CD4-positive, alpha-beta memory T cell (primary cell): ENCODE measurements at regions not wholly inside any gene's neighbourhood (a gene's known extent, or its start where the extent isn't known, plus 50 kb on each side); places are given as distances from the start of the nearest gene placed in this dataset.

Source experiments
- CTCF ChIA-PET: fragments of 350-600 bp; sonication (Branson Sonifier 250); formaldehyde crosslinking; loops from one replicate; lab custom pipeline; 2021; ENCODE audit warnings: inconsistent platforms; ENCODE audit not compliant: partially characterized antibody; lab: Charles Lee
- POLR2A ChIA-PET: fragments of 350-600 bp; sonication (Branson Sonifier 250); formaldehyde crosslinking; loops from one replicate; lab custom pipeline; 2021; ENCODE audit not compliant: partially characterized antibody; lab: Charles Lee
- DNase-seq, 5 donors: peaks; one replicate each; pipeline versions ENCODE4 v3.0.0 to v3.0.0-alpha.2; 2020 to 2022; ENCODE audit warnings: mixed read lengths in 1 of 5
- H3K27ac ChIP-seq: one replicate; pipeline ENCODE4 v1.7.0; 2013; ENCODE audit warnings: low read depth, low read length
- H3K27me3 ChIP-seq: 2 replicates; pipeline ENCODE4 v1.7.0; 2013; ENCODE audit warnings: mild to moderate bottlenecking, low read length, moderate library complexity; ENCODE audit not compliant: insufficient read depth
- H3K36me3 ChIP-seq: 2 replicates; pipeline ENCODE4 v1.7.0; 2013; ENCODE audit warnings: mild to moderate bottlenecking, low read length, moderate library complexity; ENCODE audit not compliant: insufficient read depth
- H3K4me1 ChIP-seq: 2 replicates; pipeline ENCODE4 v1.7.0; 2013; ENCODE audit warnings: mild to moderate bottlenecking, low read length, moderate library complexity; ENCODE audit not compliant: insufficient read depth
- H3K4me3 ChIP-seq, 2 donors: one replicate each; pipeline ENCODE4 v1.7.0; 2013; ENCODE audit warnings: low read length in 2 of 2, mild to moderate bottlenecking in 1 of 2
- H3K9me3 ChIP-seq, 2 donors: one replicate each; pipeline ENCODE4 v1.7.0; 2013; ENCODE audit warnings: low read length in 2 of 2, control low read depth in 1 of 2; ENCODE audit not compliant: control insufficient read depth in 1 of 2
- H3K27ac Mint-ChIP-seq, 7 donors: one replicate each; pipeline ENCODE4 v1.8.0; 2020 to 2021; ENCODE audit warnings: mixed read lengths in 7 of 7, mild to moderate bottlenecking in 6 of 7, inconsistent platforms in 3 of 7, moderate library complexity in 3 of 7
- H3K27me3 Mint-ChIP-seq, 2 donors: one replicate each; pipeline ENCODE4 v1.8.0; 2020 to 2021; ENCODE audit warnings: mixed read lengths in 2 of 2
- H3K36me3 Mint-ChIP-seq, 2 donors: one replicate each; pipeline ENCODE4 v1.8.0; 2020 to 2021; ENCODE audit warnings: mixed read lengths in 2 of 2, inconsistent platforms in 1 of 2, mild to moderate bottlenecking in 1 of 2
- H3K4me1 Mint-ChIP-seq, 4 donors: one replicate each; pipeline ENCODE4 v1.8.0; 2020 to 2021; ENCODE audit warnings: mixed read lengths in 4 of 4, mild to moderate bottlenecking in 1 of 4
- H3K4me3 Mint-ChIP-seq, 8 donors: one replicate each; pipeline ENCODE4 v1.8.0; 2020 to 2021; ENCODE audit warnings: mixed read lengths in 8 of 8, mild to moderate bottlenecking in 7 of 8, moderate library complexity in 6 of 8, inconsistent platforms in 3 of 8
- H3K9me3 Mint-ChIP-seq, 8 donors: one replicate each; pipeline ENCODE4 v1.8.0; 2020 to 2021; ENCODE audit warnings: mixed read lengths in 8 of 8, mild to moderate bottlenecking in 5 of 8, inconsistent platforms in 3 of 8, moderate library complexity in 1 of 8
- intact Hi-C: fragments of 100-400 bp; cut with micrococcal nuclease; formaldehyde crosslinking; loops from one replicate; pipeline ENCODE4 v1.15.1; 2023

DNA sequence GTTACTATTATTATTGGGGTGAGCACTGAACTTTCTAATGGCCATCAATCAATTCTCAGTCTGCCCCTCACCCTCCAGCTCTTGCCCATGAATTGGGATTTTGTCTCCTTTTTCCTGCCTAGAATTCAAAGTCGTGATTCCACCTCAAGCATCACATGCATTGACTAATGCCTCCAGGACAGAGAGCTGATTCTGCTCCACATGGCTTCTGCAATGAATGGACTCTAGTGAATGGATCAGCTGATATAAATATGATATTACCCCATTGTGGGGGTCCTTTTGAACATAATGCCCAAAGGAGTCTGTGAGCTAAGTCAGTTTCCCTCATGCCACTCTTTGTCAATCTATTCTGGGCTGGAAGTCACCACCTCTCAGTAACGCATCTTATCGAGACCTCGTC is 126.4 kb downstream of the OPN5 start:
- H3K4me3 ChIP-seq = no peak overlapping the region
- POLR2A ChIA-PET = no interaction called here
- Mint-ChIP-seq H3K27me3 (no peaks in the 10 kb centered on the region), H3K27ac (no peak overlapping the region), H3K9me3 (peaks cover 0 to 4% (median under 1%) of the 10 kb centered on the region in 8 donors), H3K4me3 (no peak overlapping the region), H3K36me3 (no peaks in the 10 kb centered on the region), H3K4me1 (no peaks in the 10 kb centered on the region)
- no peaks in the 10 kb centered on the region for H3K27me3 ChIP-seq
- no peak for DNase-seq
- intact Hi-C loops = no loop called here
- no peaks in the 10 kb centered on the region for H3K9me3 ChIP-seq
- H3K27ac ChIP-seq = no peak overlapping the region
- no peaks in the 10 kb centered on the region for H3K36me3 ChIP-seq
- H3K4me1 ChIP-seq = no peaks in the 10 kb centered on the region
- CTCF ChIA-PET = no interaction called here

DNA sequence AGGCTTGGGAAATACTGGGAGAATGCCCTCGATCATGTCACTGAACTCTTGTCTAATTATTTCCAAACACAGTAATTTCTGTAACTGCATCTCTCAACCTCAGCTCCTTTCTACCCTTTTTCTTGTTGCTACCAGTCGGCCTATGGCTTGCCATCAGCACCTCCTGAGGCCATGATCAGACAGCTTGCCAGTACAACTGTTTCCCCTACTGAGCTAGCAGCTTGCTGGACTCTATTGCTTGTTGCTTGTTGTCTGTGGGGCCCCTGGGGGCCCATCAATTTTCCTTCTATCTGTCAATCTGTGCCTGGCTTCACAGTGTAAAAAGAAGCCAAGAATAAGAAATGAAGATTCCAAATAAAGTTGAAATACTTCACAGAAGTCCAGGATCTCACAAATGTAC is 123.9 kb downstream of the OPN5 start:
- Mint-ChIP-seq H3K4me3 (no peak overlapping the region), H3K4me1 (no peaks in the 10 kb centered on the region), H3K9me3 (peaks cover 0 to 1% (median 0%) of the 10 kb centered on the region in 8 donors), H3K27ac (no peak overlapping the region), H3K27me3 (no peaks in the 10 kb centered on the region), H3K36me3 (no peaks in the 10 kb centered on the region)
- Histone ChIP-seq H3K27me3 (no peaks in the 10 kb centered on the region), H3K27ac (no peak overlapping the region), H3K4me1 (no peaks in the 10 kb centered on the region), H3K4me3 (no peak overlapping the region), H3K36me3 (no peaks in the 10 kb centered on the region), H3K9me3 (no peaks in the 10 kb centered on the region)
- POLR2A ChIA-PET = no interaction called here
- intact Hi-C loops = no loop called here
- DNase-seq = no peak
- CTCF ChIA-PET = no interaction called here

DNA sequence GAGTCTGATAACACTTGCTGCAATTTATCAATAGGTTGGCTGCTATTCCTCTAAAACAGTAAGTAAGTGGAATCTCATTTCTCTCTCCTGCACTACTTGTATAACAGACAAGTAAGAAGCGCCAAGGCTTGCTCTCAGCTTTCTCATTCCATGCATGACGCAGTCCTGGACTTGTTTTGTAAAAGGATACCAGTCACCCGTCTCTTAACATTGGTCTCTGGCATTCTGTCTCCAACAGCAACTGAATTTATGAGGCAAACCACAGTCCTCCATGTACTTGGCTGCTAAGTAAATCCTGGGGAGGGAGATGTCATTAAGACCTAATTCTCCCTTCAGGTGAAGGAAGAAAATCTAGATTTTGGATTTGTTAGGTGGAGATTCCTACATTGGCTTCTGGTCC is 115.4 kb downstream of the OPN5 start:
- H3K4me1 Mint-ChIP-seq = no peaks in the 10 kb centered on the region
- H3K27ac Mint-ChIP-seq = no peak overlapping the region
- no peaks in the 10 kb centered on the region for H3K36me3 Mint-ChIP-seq
- no peaks in the 10 kb centered on the region for H3K9me3 ChIP-seq
- ChIA-PET CTCF (no interaction called here), POLR2A (no interaction called here)
- H3K36me3 ChIP-seq = no peaks in the 10 kb centered on the region
- no peaks in the 10 kb centered on the region for H3K27me3 Mint-ChIP-seq
- no peaks in the 10 kb centered on the region for H3K27me3 ChIP-seq
- intact Hi-C loops = no loop called here
- H3K4me1 ChIP-seq = no peaks in the 10 kb centered on the region
- DNase-seq = no peak
- no peak overlapping the region for H3K4me3 Mint-ChIP-seq
- peaks cover 0 to 3% (median 1%) of the 10 kb centered on the region in 8 donors for H3K9me3 Mint-ChIP-seq
- H3K4me3 ChIP-seq = no peak overlapping the region
- no peak overlapping the region for H3K27ac ChIP-seq

DNA sequence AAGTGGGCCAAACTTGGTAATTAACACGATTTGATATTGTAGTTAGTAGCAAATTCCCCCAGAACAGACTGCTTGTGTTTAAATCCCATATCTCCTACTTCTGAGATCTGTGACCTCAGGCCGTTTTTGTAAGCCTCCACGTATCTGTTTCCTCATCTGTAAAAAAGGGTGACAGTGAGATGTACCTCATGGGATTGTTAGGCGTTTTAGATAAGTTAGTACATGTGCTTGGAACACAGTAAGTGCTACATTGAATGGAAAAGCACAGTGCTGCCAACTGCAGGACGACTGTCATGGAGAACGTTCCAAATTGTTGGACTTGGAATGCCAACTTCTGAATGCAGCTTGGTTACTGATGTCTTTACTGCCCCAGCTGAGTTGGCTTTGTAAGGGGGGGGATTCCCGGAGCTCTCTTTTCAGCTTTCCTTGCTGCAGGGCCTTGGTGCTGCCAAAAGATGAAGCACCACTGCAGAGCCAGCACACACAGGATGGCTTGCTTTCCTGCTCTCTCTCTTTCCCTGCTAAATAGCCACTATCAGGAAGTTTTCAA is 108.6 kb downstream of the OPN5 start:
- no peak overlapping the region for H3K27ac Mint-ChIP-seq
- POLR2A ChIA-PET = no interaction called here
- CTCF ChIA-PET = interaction anchor here (0.7 kb wide), 1 partner anchor 11 kb away, joined by 3 read pairs; no protein-coding TSS in a partner anchor
- no peak overlapping the region for H3K4me3 Mint-ChIP-seq
- H3K36me3 Mint-ChIP-seq = no peaks in the 10 kb centered on the region
- no peaks in the 10 kb centered on the region for H3K4me1 Mint-ChIP-seq
- Histone ChIP-seq H3K4me3 (no peak overlapping the region), H3K4me1 (no peaks in the 10 kb centered on the region), H3K27me3 (no peaks in the 10 kb centered on the region), H3K27ac (no peak overlapping the region), H3K9me3 (no peaks in the 10 kb centered on the region), H3K36me3 (no peaks in the 10 kb centered on the region)
- no peak for DNase-seq
- intact Hi-C loops = no loop called here
- H3K9me3 Mint-ChIP-seq = peaks cover 0 to 3% (median 0%) of the 10 kb centered on the region in 8 donors
- no peaks in the 10 kb centered on the region for H3K27me3 Mint-ChIP-seq

DNA sequence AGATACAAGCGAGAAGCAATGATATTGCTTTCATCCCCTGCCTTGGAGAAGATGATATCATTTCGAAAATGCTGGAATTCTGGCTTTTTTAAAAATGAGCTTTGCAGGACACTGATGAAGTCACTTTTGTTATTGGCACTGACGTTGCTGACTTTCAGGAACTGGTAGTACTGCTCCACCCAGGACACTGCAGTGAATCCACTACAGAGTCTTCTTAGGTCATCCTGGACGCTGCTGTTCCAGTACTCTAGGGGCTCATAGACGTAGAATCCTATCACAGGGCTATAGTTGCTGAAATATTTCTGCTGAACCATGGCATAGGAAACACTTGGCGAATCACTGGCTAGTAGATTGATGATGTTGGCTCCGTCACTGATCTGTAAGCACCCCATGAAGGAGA is 97.2 kb downstream of the OPN5 start:
- ChIA-PET POLR2A (no interaction called here), CTCF (interaction anchor here (0.5 kb wide), 1 partner anchor 12 kb away, joined by 3 read pairs; no protein-coding TSS in a partner anchor)
- peaks cover 0 to 3% (median 0%) of the 10 kb centered on the region in 8 donors for H3K9me3 Mint-ChIP-seq
- intact Hi-C loops = no loop called here
- Histone ChIP-seq H3K9me3 (no peaks in the 10 kb centered on the region), H3K27me3 (no peaks in the 10 kb centered on the region), H3K36me3 (no peaks in the 10 kb centered on the region), H3K4me3 (no peak overlapping the region), H3K4me1 (no peaks in the 10 kb centered on the region), H3K27ac (no peak overlapping the region)
- no peak overlapping the region for H3K27ac Mint-ChIP-seq
- DNase-seq = no peak
- no peaks in the 10 kb centered on the region for H3K36me3 Mint-ChIP-seq
- no peaks in the 10 kb centered on the region for H3K4me1 Mint-ChIP-seq
- H3K4me3 Mint-ChIP-seq = no peak overlapping the region
- H3K27me3 Mint-ChIP-seq = no peaks in the 10 kb centered on the region
